Mucosa of stomach (tissue), 1 donor: ENCODE measurements at regions not wholly inside any gene's neighbourhood (a gene's known extent, or its start where the extent isn't known, plus 50 kb on each side); places are given as distances from the start of the nearest gene placed in this dataset.

Experiments
- H3K27me3 ChIP-seq: one replicate; pipeline ENCODE4 v1.7.0; 2013; ENCODE audit warnings: mild to moderate bottlenecking, low read length; ENCODE audit not compliant: control insufficient read depth, insufficient read depth
- H3K36me3 ChIP-seq: one replicate; pipeline ENCODE4 v1.7.0; 2013; ENCODE audit warnings: low read length; ENCODE audit not compliant: control insufficient read depth, insufficient read depth
- H3K4me1 ChIP-seq: one replicate; pipeline ENCODE4 v1.7.0; 2013; ENCODE audit warnings: mild to moderate bottlenecking, low read length; ENCODE audit not compliant: control insufficient read depth, insufficient read depth
- H3K4me3 ChIP-seq: one replicate; pipeline ENCODE4 v1.7.0; 2013; ENCODE audit warnings: low read length
- H3K9ac ChIP-seq: one replicate; pipeline ENCODE4 v1.7.0; 2013; ENCODE audit warnings: mild to moderate bottlenecking, low read length, moderate library complexity
- H3K9me3 ChIP-seq: one replicate; pipeline ENCODE4 v1.7.0; 2013; ENCODE audit warnings: mild to moderate bottlenecking, low read length, moderate library complexity; ENCODE audit not compliant: control insufficient read depth
- donor health status: Pancreatic carcinoma.

DNA sequence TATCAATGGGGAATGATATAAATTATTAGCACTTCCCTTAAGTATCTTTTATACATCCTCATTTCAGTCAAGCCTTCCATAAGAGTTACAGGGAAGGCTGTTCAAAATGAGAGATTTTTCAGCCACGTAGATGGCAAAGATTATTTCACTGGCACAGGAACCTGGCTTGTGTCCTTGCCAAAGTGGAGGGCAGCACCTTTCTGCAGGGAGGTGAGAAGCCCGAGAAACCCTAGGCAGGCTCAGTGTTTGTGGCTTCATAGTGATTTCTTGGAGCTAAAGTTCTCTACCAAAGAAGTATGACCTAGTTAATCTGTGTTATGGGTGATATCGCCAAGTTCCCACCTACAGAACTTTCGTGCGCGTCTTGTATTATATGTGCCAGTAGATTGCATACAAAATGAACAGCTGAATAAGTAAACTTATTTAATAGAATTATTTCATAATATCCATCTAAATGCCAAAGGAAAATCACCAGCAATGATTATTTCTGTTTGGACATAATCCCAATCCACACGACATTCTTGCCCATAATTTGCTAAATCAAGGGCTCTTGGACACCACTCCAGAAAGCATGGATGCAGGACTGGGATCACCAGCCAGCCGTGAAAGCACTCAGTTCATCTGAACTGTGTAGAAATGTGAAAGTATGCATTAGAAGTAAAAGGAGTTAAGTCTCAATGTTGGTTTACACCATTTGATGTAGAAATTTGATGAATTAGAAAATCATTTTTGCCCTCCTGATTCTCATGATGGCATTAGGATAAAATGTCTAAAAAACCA is 150.4 kb upstream of the RNF32 start:
- Histone ChIP-seq H3K9me3 (no peaks in the 10 kb centered on the region), H3K4me3 (no peak overlapping the region), H3K36me3 (no peaks in the 10 kb centered on the region), H3K4me1 (no peaks in the 10 kb centered on the region), H3K9ac (no peak overlapping the region), H3K27me3 (no peaks in the 10 kb centered on the region)

DNA sequence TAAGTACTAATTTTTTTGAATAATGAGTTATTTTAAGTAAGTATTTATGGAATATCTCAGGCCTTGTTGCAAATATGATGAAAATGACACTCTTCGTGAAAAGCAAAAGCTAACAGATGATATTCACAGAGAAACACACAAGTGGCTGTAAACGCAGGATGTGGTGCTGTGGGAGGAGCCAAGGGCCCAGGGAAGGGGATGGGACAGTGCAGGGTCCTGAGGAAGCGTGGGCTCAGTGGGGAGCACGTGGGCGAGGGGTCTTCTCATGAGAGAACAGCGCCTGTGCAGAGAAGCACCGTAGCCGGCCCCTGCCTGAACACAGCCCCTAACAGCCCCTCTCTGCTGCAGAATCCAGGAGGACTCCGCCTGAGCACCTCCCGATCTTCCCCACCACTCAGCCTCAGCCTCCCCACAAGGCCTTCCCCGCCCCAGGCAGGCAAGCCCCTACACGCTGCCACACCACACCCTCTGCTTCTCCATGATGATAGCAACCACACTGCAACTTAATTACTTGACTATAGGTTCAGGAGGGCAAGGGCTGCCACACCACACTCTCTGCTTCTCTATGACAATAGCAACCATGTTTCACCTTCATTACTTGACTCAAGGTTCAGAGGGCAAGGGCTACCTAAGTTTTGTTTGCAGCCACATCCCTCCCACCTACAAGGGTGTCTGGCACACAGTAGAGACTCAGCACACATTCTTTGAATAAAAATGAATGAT is 152.6 kb upstream of the RNF32 start:
- Histone ChIP-seq H3K9ac (no peak overlapping the region), H3K27me3 (no peaks in the 10 kb centered on the region), H3K4me3 (no peak overlapping the region), H3K36me3 (no peaks in the 10 kb centered on the region), H3K9me3 (no peaks in the 10 kb centered on the region), H3K4me1 (no peaks in the 10 kb centered on the region)

DNA sequence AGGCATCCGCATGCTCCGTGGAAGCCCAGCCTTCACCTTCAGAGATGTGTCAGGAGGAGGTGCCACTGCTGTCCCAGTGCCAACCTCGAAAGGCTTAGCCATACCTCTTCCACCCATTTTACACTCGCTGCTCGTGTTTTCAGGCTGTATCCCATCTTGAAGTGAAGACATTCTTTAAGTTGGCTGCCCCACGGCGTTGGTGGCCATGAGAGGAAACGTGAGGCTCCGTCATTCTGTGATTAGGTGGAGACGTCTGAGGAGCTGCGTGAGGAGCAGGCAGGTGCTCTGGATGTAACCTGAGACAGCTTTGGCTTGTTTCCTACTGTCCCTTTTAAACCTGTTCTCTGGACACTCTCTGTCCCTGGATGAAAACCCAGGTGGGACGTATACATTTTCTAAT is 159.9 kb upstream of the RNF32 start:
- Histone ChIP-seq H3K36me3 (no peaks in the 10 kb centered on the region), H3K9ac (no peak overlapping the region), H3K4me3 (no peak overlapping the region), H3K27me3 (no peaks in the 10 kb centered on the region), H3K4me1 (peaks cover 6% of the 10 kb centered on the region), H3K9me3 (no peaks in the 10 kb centered on the region)

DNA sequence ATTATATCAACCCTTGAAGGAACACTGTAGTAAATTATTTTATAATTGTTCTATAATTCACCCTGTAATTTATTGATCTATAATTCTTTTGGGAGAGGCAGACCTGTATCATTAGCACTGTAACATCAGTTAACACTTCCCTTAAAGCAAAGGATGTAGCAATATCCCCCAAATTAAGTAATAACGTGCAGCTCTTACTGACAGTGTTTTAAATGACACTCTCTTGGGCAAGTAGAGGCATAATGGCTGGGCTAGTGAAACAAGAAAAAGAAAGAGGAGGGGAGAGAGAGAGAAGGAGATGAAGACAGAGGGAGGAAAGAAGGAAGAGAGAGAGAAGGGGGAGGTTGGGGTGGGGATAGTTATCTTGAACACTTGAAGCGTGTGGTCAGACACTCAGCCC is 161.0 kb upstream of the RNF32 start:
- Histone ChIP-seq H3K36me3 (no peaks in the 10 kb centered on the region), H3K27me3 (no peaks in the 10 kb centered on the region), H3K9me3 (no peaks in the 10 kb centered on the region), H3K4me3 (no peak overlapping the region), H3K9ac (no peak overlapping the region), H3K4me1 (peaks cover 11% of the 10 kb centered on the region)

DNA sequence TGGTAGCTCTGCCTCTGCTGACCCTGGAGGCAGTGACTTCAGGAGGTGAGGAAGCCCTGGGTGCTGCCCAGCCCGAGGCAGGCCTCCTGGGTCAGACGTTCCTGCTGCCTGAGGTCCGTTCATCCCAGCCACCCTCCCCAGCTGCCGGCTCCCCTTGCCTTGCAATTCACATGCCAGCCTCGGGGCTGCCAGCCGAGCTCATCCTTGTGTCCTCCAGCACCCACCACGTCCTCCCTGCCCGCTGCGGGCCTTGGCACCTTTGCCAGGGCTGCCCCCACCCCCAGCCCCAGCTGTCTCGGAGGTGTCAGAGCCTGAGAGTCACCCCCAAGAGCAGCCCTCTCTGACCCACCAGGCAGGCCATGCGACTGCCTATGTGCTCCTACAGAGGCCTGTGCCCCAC is 162.1 kb upstream of the RNF32 start:
- Histone ChIP-seq H3K27me3 (no peaks in the 10 kb centered on the region), H3K4me3 (no peak overlapping the region), H3K9ac (no peak overlapping the region), H3K4me1 (peaks cover 11% of the 10 kb centered on the region), H3K9me3 (no peaks in the 10 kb centered on the region), H3K36me3 (no peaks in the 10 kb centered on the region)

DNA sequence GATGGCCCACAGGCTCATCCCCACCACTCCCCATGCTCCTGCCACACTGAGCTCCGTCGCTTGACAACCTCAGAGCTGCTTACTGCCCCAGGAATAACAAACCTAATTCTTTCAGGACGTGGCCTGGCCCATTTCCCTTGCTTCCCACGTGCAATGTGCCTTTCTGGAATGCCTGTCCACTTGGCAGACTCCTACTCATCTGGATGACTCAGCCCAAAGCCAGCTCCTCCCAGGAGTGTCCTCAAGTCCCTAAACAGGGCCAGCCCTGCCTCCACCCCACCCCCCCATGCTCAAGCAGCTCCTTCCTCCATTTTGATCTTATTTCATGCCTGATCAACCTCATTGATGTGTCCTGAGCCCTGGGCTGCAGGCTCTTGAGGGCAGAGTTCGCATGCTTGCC is 164.9 kb upstream of the RNF32 start:
- H3K27me3 ChIP-seq = no peaks in the 10 kb centered on the region
- no peaks in the 10 kb centered on the region for H3K9me3 ChIP-seq
- H3K36me3 ChIP-seq = no peaks in the 10 kb centered on the region
- no peak overlapping the region for H3K4me3 ChIP-seq
- peaks cover 11% of the 10 kb centered on the region for H3K4me1 ChIP-seq
- H3K9ac ChIP-seq = no peak overlapping the region

- H3K4me3 ChIP-seq = no peak overlapping the region
- no peaks in the 10 kb centered on the region for H3K36me3 ChIP-seq
- H3K9ac ChIP-seq = no peak overlapping the region
- H3K4me1 ChIP-seq = peaks cover 11% of the 10 kb centered on the region
- no peaks in the 10 kb centered on the region for H3K9me3 ChIP-seq
- no peaks in the 10 kb centered on the region for H3K27me3 ChIP-seq
Observed at GRCh38 chr7:156475179-156475578, 165.4 kb upstream of the RNF32 start.

DNA sequence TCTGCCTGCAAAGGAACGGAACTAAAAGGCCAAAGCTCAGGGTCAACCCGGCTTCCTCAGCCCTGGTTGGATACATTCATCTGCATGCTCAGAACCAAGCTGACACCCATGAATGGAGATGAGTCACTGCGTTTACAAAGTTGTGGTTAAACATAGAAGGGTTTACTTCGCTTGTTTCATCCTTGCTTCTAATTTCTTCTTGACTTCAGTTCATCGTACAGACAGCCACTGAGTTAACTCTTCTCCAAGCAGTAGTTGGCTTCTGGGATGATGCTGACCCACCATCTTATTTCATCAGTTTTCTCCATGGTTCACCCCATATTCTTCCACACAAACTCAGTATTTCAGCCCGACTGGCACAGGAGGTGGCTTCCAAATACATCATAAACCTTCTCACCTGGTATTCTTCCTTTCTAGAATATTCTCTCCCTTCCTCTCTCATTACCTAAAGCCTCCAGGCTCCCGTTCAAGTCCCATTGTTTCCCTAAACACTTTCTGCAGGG is 166.3 kb upstream of the RNF32 start:
- Histone ChIP-seq H3K27me3 (no peaks in the 10 kb centered on the region), H3K4me1 (peaks cover 11% of the 10 kb centered on the region), H3K4me3 (no peak overlapping the region), H3K9me3 (no peaks in the 10 kb centered on the region), H3K9ac (no peak overlapping the region), H3K36me3 (no peaks in the 10 kb centered on the region)

GRCh38 chr7:156473476-156474240 is 166.9 kb upstream of the RNF32 start:
- H3K4me3 ChIP-seq = no peak overlapping the region
- H3K27me3 ChIP-seq = no peaks in the 10 kb centered on the region
- no peaks in the 10 kb centered on the region for H3K9me3 ChIP-seq
- peaks cover 11% of the 10 kb centered on the region for H3K4me1 ChIP-seq
- no peak overlapping the region for H3K9ac ChIP-seq
- H3K36me3 ChIP-seq = no peaks in the 10 kb centered on the region

GRCh38 chr7:156472267-156472666 is 168.3 kb upstream of the RNF32 start:
- H3K27me3 ChIP-seq = no peaks in the 10 kb centered on the region
- no peaks in the 10 kb centered on the region for H3K36me3 ChIP-seq
- H3K4me3 ChIP-seq = no peak overlapping the region
- H3K4me1 ChIP-seq = peaks cover 11% of the 10 kb centered on the region
- H3K9me3 ChIP-seq = no peaks in the 10 kb centered on the region
- no peak overlapping the region for H3K9ac ChIP-seq

DNA sequence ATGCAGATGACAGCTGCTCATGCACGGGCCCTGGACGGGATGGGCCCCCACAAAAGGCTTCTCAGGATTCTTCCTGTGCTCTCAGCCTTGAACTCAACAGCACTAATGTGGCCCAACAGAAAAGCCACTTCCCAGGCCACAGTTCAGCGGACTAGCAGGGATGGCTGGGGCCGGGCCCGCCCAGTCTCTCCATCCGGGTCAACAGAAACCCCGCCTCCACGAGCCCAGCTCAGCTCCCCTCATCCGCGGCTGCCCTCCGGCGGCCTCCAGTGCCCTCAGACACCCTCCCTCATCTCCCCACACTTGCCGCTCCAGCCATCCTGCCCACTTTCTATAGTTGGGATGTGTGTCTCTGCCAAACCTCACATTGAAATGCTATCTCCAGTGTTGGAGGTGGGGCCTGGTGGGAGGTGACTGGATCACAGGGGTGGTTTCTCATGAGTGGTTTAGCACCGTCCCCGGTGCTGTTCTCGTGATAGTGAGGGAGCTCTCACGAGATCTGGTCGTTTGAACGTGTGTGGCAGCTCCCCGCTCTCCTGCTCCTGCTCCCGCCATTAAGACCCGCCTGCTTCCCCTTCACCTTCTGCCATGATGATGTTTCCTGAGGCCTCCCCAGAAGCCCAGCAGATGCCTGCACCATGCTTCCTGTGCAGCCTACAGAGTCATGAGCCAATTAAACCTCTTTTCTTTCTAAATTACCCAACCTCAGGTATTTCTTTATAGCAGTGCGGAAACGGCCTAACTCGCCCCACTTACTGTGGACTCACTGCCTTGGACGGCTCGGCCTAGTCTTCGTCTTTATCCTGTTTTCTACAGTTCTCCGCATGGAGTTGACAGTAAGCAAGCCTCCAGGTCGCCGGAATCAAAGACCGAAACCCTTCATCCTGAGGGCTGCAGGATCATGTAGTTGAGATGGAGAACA is 169.9 kb upstream of the RNF32 start:
- peaks cover 5% of the 10 kb centered on the region for H3K4me1 ChIP-seq
- H3K9ac ChIP-seq = no peak overlapping the region
- no peaks in the 10 kb centered on the region for H3K27me3 ChIP-seq
- H3K36me3 ChIP-seq = no peaks in the 10 kb centered on the region
- no peak overlapping the region for H3K4me3 ChIP-seq
- H3K9me3 ChIP-seq = no peaks in the 10 kb centered on the region
